Activated B cell treated with CpG ODN at 0.5 μM for 24 hours (primary cell): ENCODE measurements at regions not wholly inside any gene's neighbourhood (a gene's known extent, or its start where the extent isn't known, plus 50 kb on each side); places are given as distances from the start of the nearest gene placed in this dataset.

Experiments
- ATAC-seq: fragments of 200-7000 bp; cut with Tn5 transposase; one replicate; pipeline ENCODE4 v1.10.0; 2021; ENCODE audit warnings: low read depth, mild to moderate bottlenecking, moderate library complexity
- CTCF ChIA-PET: fragments of 350-600 bp; sonication (Branson Sonifier 250); formaldehyde crosslinking; loops from one replicate; lab custom pipeline; 2021; ENCODE audit warnings: antibody characterized with exemption; lab: Charles Lee
- POLR2A ChIA-PET: fragments of 350-600 bp; sonication (Branson Sonifier 250); formaldehyde crosslinking; loops from one replicate; lab custom pipeline; 2021; ENCODE audit warnings: antibody characterized with exemption; lab: Charles Lee
- DNase-seq: peaks from one replicate; pipeline ENCODE4 v3.0.0; 2022
- H3K27ac Mint-ChIP-seq: one replicate; pipeline ENCODE4 v1.8.0; 2020; ENCODE audit warnings: mixed read lengths
- H3K27me3 Mint-ChIP-seq: one replicate; pipeline ENCODE4 v1.8.0; 2021; ENCODE audit warnings: mixed read lengths
- H3K36me3 Mint-ChIP-seq: one replicate; pipeline ENCODE4 v1.8.0; 2021; ENCODE audit warnings: low read depth, mixed read lengths
- H3K4me1 Mint-ChIP-seq: one replicate; pipeline ENCODE4 v1.8.0; 2021; ENCODE audit warnings: mixed read lengths
- H3K4me3 Mint-ChIP-seq: one replicate; pipeline ENCODE4 v1.8.0; 2020; ENCODE audit warnings: mild to moderate bottlenecking, mixed read lengths
- H3K9me3 Mint-ChIP-seq: one replicate; pipeline ENCODE4 v1.8.0; 2020; ENCODE audit warnings: mixed read lengths
- intact Hi-C: fragments of 100-400 bp; cut with micrococcal nuclease; formaldehyde crosslinking; loops from one replicate; pipeline ENCODE4 v1.15.1; 2024
- TF ChIP-seq, protein P1 (sequence below): fragments of 200-600 bp; IDR thresholded peaks from one replicate; pipeline ENCODE4 v1.8.0; 2022; ENCODE audit warnings: antibody characterized with exemption, mild to moderate bottlenecking

DNA sequence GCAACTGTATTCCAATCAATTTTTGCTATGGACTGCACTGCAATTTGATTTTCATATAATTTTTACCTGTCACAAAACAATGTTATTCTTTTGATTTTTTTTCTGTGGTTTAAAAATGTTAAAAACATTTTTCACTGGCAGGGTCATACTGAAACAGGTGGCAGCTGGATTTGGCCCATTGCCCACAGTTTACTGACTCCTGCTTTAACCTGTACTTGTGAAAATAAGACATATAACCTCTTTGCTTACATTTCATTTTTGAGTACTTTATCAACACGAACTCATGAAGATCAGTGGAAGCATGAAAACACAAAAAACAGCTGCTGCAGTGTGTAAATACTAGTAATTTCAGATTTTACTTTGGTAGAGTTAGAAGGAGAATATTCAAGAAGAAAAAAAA lies 313.1 kb downstream of the WDR72 start:
- no peak for DNase-seq
- no peak for ATAC-seq
- ChIA-PET CTCF (no interaction called here), POLR2A (no interaction called here)
- intact Hi-C loops: no loop called here
- H3K36me3 Mint-ChIP-seq: no peaks in the 10 kb centered on the region
- no peaks in the 10 kb centered on the region for H3K9me3 Mint-ChIP-seq
- no peak overlapping the region for H3K4me3 Mint-ChIP-seq
- H3K27me3 Mint-ChIP-seq: no peaks in the 10 kb centered on the region
- TF ChIP-seq, protein P1, sequence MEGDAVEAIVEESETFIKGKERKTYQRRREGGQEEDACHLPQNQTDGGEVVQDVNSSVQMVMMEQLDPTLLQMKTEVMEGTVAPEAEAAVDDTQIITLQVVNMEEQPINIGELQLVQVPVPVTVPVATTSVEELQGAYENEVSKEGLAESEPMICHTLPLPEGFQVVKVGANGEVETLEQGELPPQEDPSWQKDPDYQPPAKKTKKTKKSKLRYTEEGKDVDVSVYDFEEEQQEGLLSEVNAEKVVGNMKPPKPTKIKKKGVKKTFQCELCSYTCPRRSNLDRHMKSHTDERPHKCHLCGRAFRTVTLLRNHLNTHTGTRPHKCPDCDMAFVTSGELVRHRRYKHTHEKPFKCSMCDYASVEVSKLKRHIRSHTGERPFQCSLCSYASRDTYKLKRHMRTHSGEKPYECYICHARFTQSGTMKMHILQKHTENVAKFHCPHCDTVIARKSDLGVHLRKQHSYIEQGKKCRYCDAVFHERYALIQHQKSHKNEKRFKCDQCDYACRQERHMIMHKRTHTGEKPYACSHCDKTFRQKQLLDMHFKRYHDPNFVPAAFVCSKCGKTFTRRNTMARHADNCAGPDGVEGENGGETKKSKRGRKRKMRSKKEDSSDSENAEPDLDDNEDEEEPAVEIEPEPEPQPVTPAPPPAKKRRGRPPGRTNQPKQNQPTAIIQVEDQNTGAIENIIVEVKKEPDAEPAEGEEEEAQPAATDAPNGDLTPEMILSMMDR: no peak
- no peak overlapping the region for H3K27ac Mint-ChIP-seq
- H3K4me1 Mint-ChIP-seq: no peaks in the 10 kb centered on the region

DNA sequence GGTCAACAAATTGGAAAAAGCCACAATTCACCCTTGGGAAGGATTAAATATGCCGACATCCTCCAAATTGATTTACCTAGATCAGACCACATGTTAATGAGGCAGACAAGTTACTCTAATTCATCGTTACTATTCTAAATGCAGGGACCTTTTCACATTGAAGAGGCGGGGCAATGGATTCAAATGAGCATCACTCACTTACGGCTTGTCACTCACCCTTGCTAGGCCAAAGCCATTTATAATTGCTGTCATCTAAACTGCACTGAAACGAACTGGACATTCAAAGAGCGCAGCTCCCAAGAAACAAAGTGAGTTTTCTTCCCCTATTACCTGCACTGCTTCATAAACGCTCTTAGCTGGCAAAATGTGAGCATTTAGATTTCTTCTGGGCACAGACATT lies 313.9 kb downstream of the WDR72 start:
- H3K27me3 Mint-ChIP-seq: no peaks in the 10 kb centered on the region
- H3K4me1 Mint-ChIP-seq: no peaks in the 10 kb centered on the region
- H3K36me3 Mint-ChIP-seq: no peaks in the 10 kb centered on the region
- ATAC-seq: no peak
- no peak for DNase-seq
- TF ChIP-seq, protein P1: no peak
- ChIA-PET POLR2A (no interaction called here), CTCF (no interaction called here)
- intact Hi-C loops: no loop called here
- no peaks in the 10 kb centered on the region for H3K9me3 Mint-ChIP-seq
- no peak overlapping the region for H3K4me3 Mint-ChIP-seq
- no peak overlapping the region for H3K27ac Mint-ChIP-seq

DNA sequence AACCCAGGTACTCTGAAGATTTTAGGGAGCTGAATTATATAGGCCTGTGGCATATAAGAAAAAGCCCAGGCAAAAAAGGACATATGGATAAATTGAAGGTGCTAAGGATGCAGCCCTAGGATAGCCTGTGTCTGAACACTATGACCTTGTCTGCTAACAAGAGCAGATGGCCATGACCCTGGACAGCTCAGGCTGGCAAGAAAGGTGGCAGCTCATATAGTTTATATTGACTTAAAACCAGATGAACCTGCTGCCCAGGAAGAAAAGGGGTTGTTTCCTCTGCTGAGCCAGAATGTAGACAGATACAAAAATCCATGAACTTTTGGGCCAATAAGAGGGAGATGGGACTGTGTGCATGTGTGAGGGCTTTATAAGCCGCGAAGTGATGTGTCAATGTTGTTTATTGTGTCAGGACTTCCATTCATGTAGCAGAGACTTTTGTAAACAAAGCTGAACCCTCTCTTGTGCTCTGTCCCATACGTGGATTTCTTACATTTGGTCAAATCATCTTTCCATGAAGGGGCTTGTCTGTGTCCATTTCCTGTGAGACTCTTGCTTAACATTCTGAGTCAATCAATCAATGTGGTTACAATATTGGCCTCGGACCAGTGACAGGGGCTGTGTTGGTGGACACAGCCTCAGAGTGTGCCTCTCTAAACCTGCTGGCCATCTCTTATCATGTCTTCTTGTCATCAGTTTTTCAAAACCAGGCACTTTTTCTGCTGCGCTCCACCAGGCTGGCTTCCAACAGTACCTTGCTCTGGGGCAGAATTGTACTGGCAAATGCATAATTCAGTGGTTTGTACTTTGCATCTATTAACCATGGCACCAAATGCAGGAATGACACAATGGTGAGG lies 321.2 kb downstream of the WDR72 start:
- Mint-ChIP-seq H3K27me3 (no peaks in the 10 kb centered on the region), H3K4me3 (no peak overlapping the region), H3K27ac (no peak overlapping the region), H3K9me3 (no peaks in the 10 kb centered on the region), H3K4me1 (no peaks in the 10 kb centered on the region), H3K36me3 (no peaks in the 10 kb centered on the region)
- DNase-seq: no peak
- intact Hi-C loops: no loop called here
- ChIA-PET POLR2A (no interaction called here), CTCF (no interaction called here)
- ATAC-seq: no peak
- TF ChIP-seq, protein P1: no peak

DNA sequence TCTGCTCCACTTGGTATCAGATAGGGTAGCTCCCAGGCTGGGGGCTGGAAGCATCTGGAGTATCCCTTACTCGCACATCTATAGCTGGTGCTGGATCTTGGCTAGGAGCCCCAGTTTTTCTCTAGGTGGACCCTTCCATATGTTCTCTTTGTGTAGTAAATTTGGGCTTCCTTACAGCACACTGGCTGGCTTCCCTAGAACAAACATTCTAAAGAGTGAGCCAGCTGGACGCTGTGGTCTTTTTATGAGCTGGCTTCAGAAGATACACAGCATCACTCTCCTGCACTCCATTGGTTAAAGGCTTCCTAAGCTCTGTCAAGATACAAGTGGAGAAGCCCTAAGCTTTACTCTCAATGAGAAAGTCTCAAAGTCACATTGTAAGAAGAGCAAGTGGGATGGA lies 322.1 kb downstream of the WDR72 start:
- TF ChIP-seq, protein P1: no peak
- no peaks in the 10 kb centered on the region for H3K9me3 Mint-ChIP-seq

DNA sequence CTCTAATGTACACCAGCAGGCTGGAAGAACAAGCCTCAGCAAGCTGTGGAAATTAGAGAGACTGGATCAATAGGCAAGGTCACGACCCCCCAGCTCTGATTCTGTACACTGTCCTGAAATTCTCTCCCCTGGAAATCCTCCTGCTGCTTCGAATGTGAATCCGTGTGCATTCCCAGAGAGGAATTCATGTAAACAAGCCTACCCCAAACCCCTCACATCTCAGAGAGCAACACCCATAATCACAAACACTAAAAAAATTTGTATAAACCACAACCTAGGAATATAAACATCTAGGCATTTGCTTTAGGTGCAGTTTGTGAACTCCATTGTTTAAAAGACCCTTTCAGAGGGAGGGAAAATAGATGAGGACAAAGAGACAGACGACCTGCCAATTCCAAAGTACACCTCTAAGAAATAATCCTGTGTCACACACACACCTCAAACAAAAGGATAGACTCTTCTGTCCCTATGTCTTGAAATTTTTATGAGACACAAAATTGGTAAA lies 325.2 kb downstream of the WDR72 start:
- Mint-ChIP-seq H3K27ac (no peak overlapping the region), H3K4me3 (no peak overlapping the region), H3K27me3 (no peaks in the 10 kb centered on the region), H3K9me3 (no peaks in the 10 kb centered on the region), H3K36me3 (no peaks in the 10 kb centered on the region), H3K4me1 (no peaks in the 10 kb centered on the region)
- ChIA-PET POLR2A (no interaction called here), CTCF (no interaction called here)
- DNase-seq (no peak), ATAC-seq (no peak)
- TF ChIP-seq, protein P1: no peak
- intact Hi-C loops: no loop called here

More for the DNA sequence above, 322.1 kb downstream of the WDR72 start:
- POLR2A ChIA-PET: no interaction called here
- Mint-ChIP-seq H3K27me3 (no peaks in the 10 kb centered on the region), H3K4me3 (no peak overlapping the region), H3K4me1 (no peaks in the 10 kb centered on the region), H3K36me3 (no peaks in the 10 kb centered on the region), H3K27ac (no peak overlapping the region)
- intact Hi-C loops: no loop called here
- ATAC-seq (no peak), DNase-seq (no peak)
- CTCF ChIA-PET: no interaction called here
